Endodermal cell (in vitro differentiated cells): ENCODE measurements at regions not wholly inside any gene's neighbourhood (a gene's known extent, or its start where the extent isn't known, plus 50 kb on each side); places are given as distances from the start of the nearest gene placed in this dataset.

ENCODE experiments used
- DNase-seq: peaks from one replicate; pipeline ENCODE4 v3.0.0-alpha.2; 2017
- H3K27ac ChIP-seq: 2 replicates; pipeline ENCODE4 v1.5.1; 2013; ENCODE audit warnings: mild to moderate bottlenecking, low read depth, low read length, moderate library complexity
- H3K27me3 ChIP-seq: 2 replicates; pipeline ENCODE4 v1.6.1; 2013; ENCODE audit warnings: mild to moderate bottlenecking, low read length, moderate library complexity; ENCODE audit not compliant: insufficient read depth, control insufficient read depth, poor library complexity, severe bottlenecking
- H3K36me3 ChIP-seq: 2 replicates; pipeline ENCODE4 v1.7.0; 2013; ENCODE audit warnings: mild to moderate bottlenecking, low read length, moderate library complexity; ENCODE audit not compliant: control insufficient read depth, insufficient read depth
- H3K4me1 ChIP-seq: one replicate; pipeline ENCODE4 v1.7.0; 2013; ENCODE audit warnings: low read length; ENCODE audit not compliant: control insufficient read depth, insufficient read depth
- H3K4me3 ChIP-seq: 2 replicates; pipeline ENCODE4 v1.5.1; 2013; ENCODE audit warnings: mild to moderate bottlenecking, low read length, moderate library complexity
- H3K9ac ChIP-seq: 2 replicates; pipeline ENCODE4 v1.6.1; 2013; ENCODE audit warnings: mild to moderate bottlenecking, low read length, moderate library complexity; ENCODE audit not compliant: poor library complexity, severe bottlenecking; ENCODE audit errors: extremely low read depth
- H3K9me3 ChIP-seq: 2 replicates; pipeline ENCODE4 v1.6.1; 2013; ENCODE audit warnings: mild to moderate bottlenecking, low read length, moderate library complexity; ENCODE audit not compliant: control insufficient read depth
- H3K27ac Mint-ChIP-seq: 2 replicates; pipeline ENCODE4 v1.8.0; 2020; ENCODE audit warnings: mixed read lengths
- H3K27me3 Mint-ChIP-seq: 2 replicates; pipeline ENCODE4 v1.8.0; 2021; ENCODE audit warnings: mild to moderate bottlenecking, mixed read lengths; ENCODE audit not compliant: insufficient read depth
- H3K36me3 Mint-ChIP-seq: 2 replicates; pipeline ENCODE4 v1.8.0; 2020; ENCODE audit warnings: low read depth, mixed read lengths
- H3K4me1 Mint-ChIP-seq: 2 replicates; pipeline ENCODE4 v1.8.0; 2020; ENCODE audit warnings: mixed read lengths
- H3K4me3 Mint-ChIP-seq: 2 replicates; pipeline ENCODE4 v1.8.0; 2020; ENCODE audit warnings: mild to moderate bottlenecking, moderate library complexity, mixed read lengths
- H3K9me3 Mint-ChIP-seq: 2 replicates; pipeline ENCODE4 v1.8.0; 2020; ENCODE audit warnings: mild to moderate bottlenecking, mixed read lengths
- WGBS, 2 experiments: methylation state at CpG; one replicate each; pipeline versions ENCODE4 v1.1.5 to v1.1.7; 2013; ENCODE audit warnings: missing lambda C conversion rate in 2 of 2, mixed read lengths in 1 of 2; ENCODE audit not compliant: insufficient coverage in 1 of 2, insufficient read length in 1 of 2; 5-methylcytosine and 5-hydroxymethylcytosine counted together
- TF ChIP-seq, protein P1 (sequence below): fragments of 200-600 bp; sonication (generic); conservative IDR thresholded peaks from 2 replicates; pipeline ENCODE4 v1.5.0; 2021; ENCODE audit warnings: antibody characterized with exemption, mild to moderate bottlenecking

DNA sequence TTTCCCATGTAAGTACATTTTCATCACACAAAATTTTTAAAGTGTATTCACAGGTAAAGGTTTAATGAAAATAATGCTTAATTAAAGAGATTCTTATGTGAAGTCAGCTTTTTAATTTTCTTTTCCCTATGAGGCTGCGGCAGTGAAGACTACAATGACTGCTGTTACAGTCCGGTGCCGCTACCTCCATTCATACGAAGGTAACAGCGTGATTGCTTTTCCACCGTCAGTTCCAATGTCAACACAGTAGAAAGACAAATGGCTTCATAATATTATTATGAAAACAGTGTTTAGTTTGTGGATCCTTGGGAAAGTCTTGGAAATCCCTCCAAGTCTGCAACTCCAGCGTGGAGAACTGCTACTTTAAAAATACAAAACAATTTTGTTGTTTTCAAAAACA, 254.9 kb upstream of the NRIP1 start:
- no peak overlapping the region for H3K27ac ChIP-seq
- H3K4me1 ChIP-seq = no peaks in the 10 kb centered on the region
- no peak overlapping the region for H3K9ac ChIP-seq
- H3K9me3 ChIP-seq = peaks cover 13% of the 10 kb centered on the region
- no peak for DNase-seq
- H3K27ac Mint-ChIP-seq = no peak overlapping the region
- WGBS, 2 experiments = 80 to 96% methylated on average over 2 to 6 of the region's 7 CpGs
- no peaks in the 10 kb centered on the region for H3K36me3 Mint-ChIP-seq
- H3K4me3 Mint-ChIP-seq = no peak overlapping the region
- H3K4me3 ChIP-seq = no peak overlapping the region
- no peaks in the 10 kb centered on the region for H3K4me1 Mint-ChIP-seq
- no peaks in the 10 kb centered on the region for H3K36me3 ChIP-seq
- peaks cover 8% of the 10 kb centered on the region for H3K9me3 Mint-ChIP-seq
- no peaks in the 10 kb centered on the region for H3K27me3 Mint-ChIP-seq
- no peaks in the 10 kb centered on the region for H3K27me3 ChIP-seq
- TF ChIP-seq, protein P1, sequence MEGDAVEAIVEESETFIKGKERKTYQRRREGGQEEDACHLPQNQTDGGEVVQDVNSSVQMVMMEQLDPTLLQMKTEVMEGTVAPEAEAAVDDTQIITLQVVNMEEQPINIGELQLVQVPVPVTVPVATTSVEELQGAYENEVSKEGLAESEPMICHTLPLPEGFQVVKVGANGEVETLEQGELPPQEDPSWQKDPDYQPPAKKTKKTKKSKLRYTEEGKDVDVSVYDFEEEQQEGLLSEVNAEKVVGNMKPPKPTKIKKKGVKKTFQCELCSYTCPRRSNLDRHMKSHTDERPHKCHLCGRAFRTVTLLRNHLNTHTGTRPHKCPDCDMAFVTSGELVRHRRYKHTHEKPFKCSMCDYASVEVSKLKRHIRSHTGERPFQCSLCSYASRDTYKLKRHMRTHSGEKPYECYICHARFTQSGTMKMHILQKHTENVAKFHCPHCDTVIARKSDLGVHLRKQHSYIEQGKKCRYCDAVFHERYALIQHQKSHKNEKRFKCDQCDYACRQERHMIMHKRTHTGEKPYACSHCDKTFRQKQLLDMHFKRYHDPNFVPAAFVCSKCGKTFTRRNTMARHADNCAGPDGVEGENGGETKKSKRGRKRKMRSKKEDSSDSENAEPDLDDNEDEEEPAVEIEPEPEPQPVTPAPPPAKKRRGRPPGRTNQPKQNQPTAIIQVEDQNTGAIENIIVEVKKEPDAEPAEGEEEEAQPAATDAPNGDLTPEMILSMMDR = no peak

DNA sequence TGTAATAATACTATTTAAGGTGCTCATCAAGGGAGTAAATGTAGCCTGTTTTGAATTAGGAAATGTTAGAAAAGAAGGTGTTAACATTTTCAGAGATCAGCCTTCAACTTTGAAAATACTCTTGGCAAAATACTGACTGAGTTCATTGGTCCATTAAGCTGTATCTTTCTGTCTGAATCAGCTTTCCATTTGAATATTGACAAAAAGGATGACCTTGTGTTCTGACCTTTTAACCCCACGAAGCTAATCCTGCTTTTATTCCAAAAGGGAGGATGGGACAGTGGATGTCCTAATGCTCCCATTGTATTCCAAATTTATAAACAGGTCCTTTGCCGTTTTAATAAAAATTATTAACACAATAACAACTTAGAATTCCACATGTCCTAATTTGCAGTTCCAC, 259.7 kb upstream of the NRIP1 start:
- Histone ChIP-seq H3K9me3 (no peaks in the 10 kb centered on the region), H3K4me3 (no peak overlapping the region), H3K4me1 (no peaks in the 10 kb centered on the region), H3K27ac (no peak overlapping the region), H3K36me3 (no peaks in the 10 kb centered on the region), H3K27me3 (no peaks in the 10 kb centered on the region), H3K9ac (no peak overlapping the region)
- Mint-ChIP-seq H3K36me3 (no peaks in the 10 kb centered on the region), H3K27me3 (no peaks in the 10 kb centered on the region), H3K4me3 (no peak overlapping the region), H3K27ac (no peak overlapping the region), H3K9me3 (no peaks in the 10 kb centered on the region), H3K4me1 (no peaks in the 10 kb centered on the region)
- no peak for DNase-seq
- 67 to 76% methylated on average over 1 to 2 of the region's 2 CpGs for WGBS, 2 experiments
- TF ChIP-seq, protein P1 = no peak

DNA sequence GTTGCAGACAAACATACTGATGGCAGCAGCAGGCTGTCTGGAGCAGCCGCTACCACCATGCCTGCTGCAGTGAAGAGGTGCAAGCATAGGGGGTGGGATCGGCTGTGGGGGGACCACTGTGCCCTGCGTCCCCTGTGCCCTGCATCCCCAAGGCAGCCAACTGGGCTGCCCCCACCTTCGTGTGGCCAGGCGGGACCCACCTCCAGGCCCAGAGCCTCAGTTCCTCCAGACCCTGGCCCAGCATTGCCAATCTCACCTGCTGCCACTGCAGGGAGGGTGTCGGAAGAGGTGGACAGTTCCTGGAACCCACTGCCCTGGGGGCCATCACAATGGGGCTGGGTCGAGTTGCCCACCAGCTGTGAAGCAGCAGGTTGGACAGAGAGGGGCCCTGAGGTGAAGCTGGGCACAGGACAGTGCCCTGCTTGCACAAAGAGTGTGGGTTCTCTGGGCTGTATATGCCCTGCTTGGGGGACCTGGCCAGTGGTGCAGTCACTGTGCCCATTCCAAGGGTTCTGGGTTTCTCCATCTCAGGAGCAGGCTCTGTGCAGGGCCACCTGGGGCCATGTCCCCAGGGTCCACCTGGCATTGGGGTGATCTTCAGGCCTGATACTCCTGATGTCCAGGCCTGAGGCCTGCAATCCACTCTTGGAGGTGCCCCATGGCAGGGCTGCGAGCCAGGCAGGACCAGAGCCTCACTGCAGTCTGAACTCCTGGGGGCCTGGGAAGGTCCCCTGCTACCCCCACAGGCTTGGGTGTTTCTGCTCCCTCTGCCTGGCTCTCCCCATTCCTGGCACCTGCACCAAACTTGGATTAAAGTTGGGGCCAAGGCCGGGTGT, 261.4 kb upstream of the NRIP1 start:
- Mint-ChIP-seq H3K4me1 (no peaks in the 10 kb centered on the region), H3K27ac (no peak overlapping the region), H3K9me3 (no peaks in the 10 kb centered on the region), H3K36me3 (no peaks in the 10 kb centered on the region), H3K27me3 (no peaks in the 10 kb centered on the region), H3K4me3 (no peak overlapping the region)
- H3K9ac ChIP-seq = no peak overlapping the region
- no peaks in the 10 kb centered on the region for H3K36me3 ChIP-seq
- H3K4me1 ChIP-seq = no peaks in the 10 kb centered on the region
- WGBS, 2 experiments = 93 to 100% methylated on average over 2 to 9 of the region's 9 CpGs
- DNase-seq = no peak
- H3K27me3 ChIP-seq = no peaks in the 10 kb centered on the region
- no peak overlapping the region for H3K27ac ChIP-seq
- H3K9me3 ChIP-seq = no peaks in the 10 kb centered on the region
- H3K4me3 ChIP-seq = no peak overlapping the region
- TF ChIP-seq, protein P1 = no peak
